ENCODE measurements at regions not wholly inside any gene's neighbourhood (a gene's known extent, or its start where the extent isn't known, plus 50 kb on each side); places are given as distances from the start of the nearest gene placed in this dataset.
"Not testable (repeated sequence)": the region's sequence is repeated elsewhere in the genome, so short reads cannot be mapped to it uniquely, and the experiment has no call there.

- no peak for DNase-seq (ENCODE audit: low spot score)
These were observed 581.2 kb downstream of the PTPRC start for GRCh38 chr1:199220031-199220430.

GRCh38 chr1:199221371-199222150, 582.7 kb downstream of the PTPRC start:
- DNase-seq (ENCODE audit: low spot score): no peak

GRCh38 chr1:199223936-199224335, 585.1 kb downstream of the PTPRC start:
- no peak for DNase-seq (ENCODE audit: low spot score)

GRCh38 chr1:199226163-199226562, 587.3 kb downstream of the PTPRC start:
- DNase-seq (ENCODE audit: low spot score): no peak

- DNase-seq (ENCODE audit: low spot score): no peak
These were observed 603.3 kb downstream of the PTPRC start for GRCh38 chr1:199242147-199242546.

GRCh38 chr1:199242601-199243000, 603.8 kb downstream of the PTPRC start:
- no peak for DNase-seq (ENCODE audit: low spot score)

GRCh38 chr1:199243423-199244061, 604.7 kb downstream of the PTPRC start:
- DNase-seq (ENCODE audit: low spot score): peak; percentile 62

GRCh38 chr1:199245946-199246345, 607.1 kb downstream of the PTPRC start:
- no peak for DNase-seq (ENCODE audit: low spot score)

- DNase-seq (ENCODE audit: low spot score): no peak
These were observed 607.9 kb downstream of the PTPRC start for GRCh38 chr1:199246716-199247115.

- DNase-seq (ENCODE audit: low spot score): no peak
These were observed 609.1 kb downstream of the PTPRC start for GRCh38 chr1:199247891-199248290.

GRCh38 chr1:199254040-199254439, 615.2 kb downstream of the PTPRC start:
- not testable (repeated sequence) for DNase-seq (ENCODE audit: low spot score)

- no peak for DNase-seq (ENCODE audit: low spot score)
These were observed 622.5 kb downstream of the PTPRC start for GRCh38 chr1:199261328-199261727.

GRCh38 chr1:199264283-199264682, 625.4 kb downstream of the PTPRC start:
- DNase-seq (ENCODE audit: low spot score): no peak

GRCh38 chr1:199264911-199265310, 626.1 kb downstream of the PTPRC start:
- DNase-seq (ENCODE audit: low spot score): no peak

- DNase-seq (ENCODE audit: low spot score): no peak
These were observed 626.5 kb downstream of the PTPRC start for GRCh38 chr1:199265319-199265718.

GRCh38 chr1:199269241-199269640, 630.4 kb downstream of the PTPRC start:
- DNase-seq (ENCODE audit: low spot score): no peak

GRCh38 chr1:199272139-199272544, 633.3 kb downstream of the PTPRC start:
- peak; percentile 62 for DNase-seq (ENCODE audit: low spot score)

GRCh38 chr1:199272628-199273086, 633.8 kb downstream of the PTPRC start:
- DNase-seq (ENCODE audit: low spot score): peak; percentile 87

GRCh38 chr1:199273837-199274379, 635.1 kb downstream of the PTPRC start:
- DNase-seq (ENCODE audit: low spot score): no peak

- no peak for DNase-seq (ENCODE audit: low spot score)
These were observed 640.2 kb downstream of the PTPRC start for GRCh38 chr1:199279067-199279466.

GRCh38 chr1:199279872-199280645, 641.2 kb downstream of the PTPRC start:
- no peak for DNase-seq (ENCODE audit: low spot score)

- DNase-seq (ENCODE audit: low spot score): no peak
These were observed 644.0 kb downstream of the PTPRC start for GRCh38 chr1:199282751-199283305.
